T follicular helper cell (primary cell): ENCODE measurements at regions not wholly inside any gene's neighbourhood (a gene's known extent, or its start where the extent isn't known, plus 50 kb on each side); places are given as distances from the start of the nearest gene placed in this dataset.
"Not testable (repeated sequence)": the region's sequence is repeated elsewhere in the genome, so short reads cannot be mapped to it uniquely, and the experiment has no call there.

ENCODE experiments used
- DNase-seq: peaks from one replicate; pipeline ENCODE4 v3.0.0-alpha.2; 2020; ENCODE audit warnings: low read depth

DNA sequence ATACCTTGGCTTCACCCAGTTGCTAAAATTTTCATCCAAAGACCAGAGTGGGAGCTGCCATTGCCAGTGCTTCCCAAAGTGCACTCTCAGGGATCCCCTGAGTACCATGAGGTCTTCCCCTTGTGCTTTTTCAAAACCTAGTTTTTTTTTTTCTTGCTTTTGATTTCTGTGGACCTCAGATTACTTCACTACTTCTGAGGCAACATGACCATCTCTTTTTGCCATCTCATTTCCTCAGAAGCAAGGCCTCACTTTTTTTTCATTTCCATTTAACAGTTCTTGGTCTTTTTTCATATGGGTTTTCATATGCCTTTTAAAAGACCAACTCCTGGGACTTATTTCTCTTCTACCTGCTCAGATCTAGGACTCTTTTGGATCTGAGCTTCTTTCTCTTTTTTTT, 64.1 kb upstream of the MMS22L start:
- no peak for DNase-seq

DNA sequence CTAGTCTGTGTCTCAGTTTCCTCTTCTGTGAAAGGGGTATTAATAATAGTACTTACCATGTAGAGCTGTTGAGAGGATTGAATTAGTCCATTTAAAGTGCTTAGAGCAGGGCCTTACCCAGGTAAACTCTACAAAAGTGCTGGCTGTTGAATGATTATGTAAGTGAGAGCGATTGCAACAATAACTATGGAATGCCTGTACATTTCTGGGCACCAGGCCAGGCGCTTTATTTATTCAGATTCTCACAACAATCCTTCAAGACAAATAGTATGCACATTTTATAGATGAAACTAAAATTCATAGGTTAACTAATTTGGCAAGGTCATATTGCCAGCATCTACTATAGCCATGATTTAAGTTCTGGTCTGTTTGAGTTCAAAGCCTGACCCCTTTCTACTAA, 78.3 kb upstream of the MMS22L start:
- no peak for DNase-seq

DNA sequence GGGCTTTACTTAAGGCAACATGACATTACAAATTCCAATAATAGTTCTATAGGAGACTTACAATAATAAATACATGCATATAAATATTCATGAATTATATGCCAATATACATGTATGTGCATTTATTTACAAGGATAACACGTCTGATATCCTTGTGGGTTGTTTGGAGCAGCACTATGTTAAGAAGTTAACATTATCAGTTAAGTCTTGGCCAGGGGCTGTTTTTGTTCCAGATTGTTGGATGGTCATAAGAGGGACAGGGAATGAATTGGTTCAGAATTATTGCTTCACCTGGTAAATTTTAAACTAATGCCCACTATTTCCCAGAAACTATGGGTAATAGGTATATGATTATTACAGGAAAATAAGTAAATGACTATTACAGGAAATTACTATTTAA, 81.3 kb upstream of the MMS22L start:
- no peak for DNase-seq

DNA sequence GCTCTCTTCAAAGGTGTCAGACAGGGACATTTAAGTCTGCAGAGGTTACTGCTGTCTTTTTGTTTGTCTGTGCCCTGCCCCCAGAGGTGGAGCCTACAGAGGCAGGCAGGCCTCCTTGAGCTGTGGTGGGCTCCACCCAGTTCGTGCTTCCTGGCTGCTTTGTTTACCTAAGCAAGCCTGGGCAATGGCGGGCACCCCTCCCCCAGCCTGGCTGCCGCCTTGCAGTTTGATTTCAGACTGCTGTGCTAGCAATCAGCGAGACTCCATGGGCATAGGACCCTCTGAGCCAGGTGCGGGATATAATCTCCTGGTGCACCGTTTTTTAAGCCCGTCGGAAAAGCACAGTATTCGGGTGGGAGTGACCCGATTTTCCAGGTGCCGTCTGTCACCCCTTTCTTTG, 99.1 kb upstream of the MMS22L start:
- not testable (repeated sequence) for DNase-seq

DNA sequence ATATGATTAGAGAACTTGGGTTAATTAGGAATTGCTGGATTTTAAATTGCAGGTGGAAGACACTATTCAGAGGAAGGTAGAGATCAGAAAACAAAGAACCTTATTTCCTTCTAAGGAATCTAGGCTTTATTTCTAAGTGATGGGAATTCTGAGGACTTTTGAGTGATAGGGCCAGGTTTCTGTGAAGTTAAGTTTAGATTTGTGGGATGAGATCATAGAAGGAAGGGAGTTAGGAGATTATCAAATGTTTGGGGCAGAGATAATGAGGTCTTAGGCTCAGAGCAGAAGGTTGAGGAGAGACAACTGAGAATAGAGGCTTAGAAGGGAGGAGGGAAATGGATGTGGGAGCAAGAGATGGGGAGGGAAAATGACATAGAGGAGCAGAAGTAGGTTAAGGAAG, 109.7 kb upstream of the MMS22L start:
- DNase-seq: no peak

DNA sequence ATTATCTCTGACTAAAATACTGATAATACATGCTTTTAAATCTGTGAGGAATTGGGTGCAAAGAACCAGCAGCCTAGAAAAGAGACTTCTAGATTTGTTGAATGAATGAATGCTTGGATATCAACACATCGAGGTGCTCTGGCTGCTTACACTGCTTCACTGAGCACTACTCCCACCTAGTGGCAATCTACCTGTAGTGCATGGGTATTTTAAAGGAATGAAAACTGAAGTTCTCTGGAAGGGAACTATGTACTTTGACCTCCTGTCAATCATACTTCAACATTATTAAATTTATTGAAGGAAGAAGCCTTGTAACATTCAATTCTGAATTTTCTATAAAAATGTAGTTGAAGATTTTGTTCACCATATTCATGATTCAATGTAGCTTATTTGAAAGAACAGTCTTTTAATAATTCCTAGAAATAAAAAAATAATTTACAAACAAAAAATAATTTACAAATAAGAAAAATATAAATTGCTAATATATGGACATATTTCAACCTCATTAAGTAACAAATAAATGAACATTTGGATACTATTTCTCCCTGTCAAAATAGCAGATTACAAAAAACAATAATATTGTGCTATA, 111.2 kb upstream of the MMS22L start:
- peak; percentile 7 for DNase-seq

DNA sequence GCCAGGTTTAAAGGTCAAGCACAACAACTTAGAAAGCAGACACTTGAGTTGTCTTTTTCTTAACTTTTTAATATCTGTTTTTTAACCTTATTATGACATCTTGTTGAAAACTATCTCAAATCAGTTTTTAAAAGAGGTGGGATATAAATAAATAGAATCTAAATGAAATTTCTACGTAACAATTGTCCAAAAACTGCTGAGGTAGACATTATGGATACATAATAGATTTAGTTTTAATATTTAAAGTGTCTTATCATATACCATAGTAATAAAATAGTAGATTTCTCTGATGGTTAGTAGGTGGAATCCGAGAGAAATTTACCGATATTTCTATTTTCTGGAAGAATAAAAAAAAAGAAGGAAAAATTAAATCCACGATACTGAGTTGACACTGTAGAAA, 113.9 kb upstream of the MMS22L start:
- DNase-seq: no peak

DNA sequence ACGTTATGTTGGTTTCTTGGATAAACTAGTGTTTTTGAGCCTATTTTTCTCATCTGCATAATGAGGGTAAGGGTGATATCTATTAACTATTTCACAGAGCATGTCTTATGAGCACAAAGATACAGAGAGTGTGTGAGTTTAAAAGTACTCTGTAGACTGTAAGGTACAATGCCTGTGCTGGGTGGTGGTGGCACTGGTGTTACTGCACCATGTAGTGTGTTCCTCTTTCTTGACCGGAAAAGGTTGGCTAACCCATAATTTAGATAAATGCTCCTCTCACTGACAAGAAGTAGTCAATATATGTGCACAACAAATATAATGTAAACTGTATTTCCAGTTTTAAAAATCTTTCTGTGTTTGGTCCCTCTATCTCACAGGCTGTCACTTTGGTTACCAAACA, 116.2 kb upstream of the MMS22L start:
- no peak for DNase-seq

DNA sequence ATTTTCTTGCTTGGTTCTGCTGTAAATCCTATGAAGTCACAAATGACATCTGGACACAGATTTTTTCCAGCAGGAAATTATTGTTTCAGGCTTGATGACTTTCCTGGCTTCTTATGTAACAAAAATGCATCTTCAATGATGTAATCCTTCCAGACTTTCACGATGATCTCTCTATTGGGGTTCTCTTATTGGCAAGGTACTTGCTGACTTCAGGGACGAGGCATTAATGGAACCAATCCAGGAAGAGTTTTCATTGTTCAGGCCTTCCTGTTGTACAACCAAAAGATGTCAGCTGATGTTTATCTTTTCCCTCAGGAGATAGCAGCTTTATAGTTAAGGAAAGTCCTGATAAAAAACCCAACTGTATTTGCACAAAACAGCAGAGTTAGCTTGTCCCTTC, 118.5 kb upstream of the MMS22L start:
- DNase-seq: no peak

DNA sequence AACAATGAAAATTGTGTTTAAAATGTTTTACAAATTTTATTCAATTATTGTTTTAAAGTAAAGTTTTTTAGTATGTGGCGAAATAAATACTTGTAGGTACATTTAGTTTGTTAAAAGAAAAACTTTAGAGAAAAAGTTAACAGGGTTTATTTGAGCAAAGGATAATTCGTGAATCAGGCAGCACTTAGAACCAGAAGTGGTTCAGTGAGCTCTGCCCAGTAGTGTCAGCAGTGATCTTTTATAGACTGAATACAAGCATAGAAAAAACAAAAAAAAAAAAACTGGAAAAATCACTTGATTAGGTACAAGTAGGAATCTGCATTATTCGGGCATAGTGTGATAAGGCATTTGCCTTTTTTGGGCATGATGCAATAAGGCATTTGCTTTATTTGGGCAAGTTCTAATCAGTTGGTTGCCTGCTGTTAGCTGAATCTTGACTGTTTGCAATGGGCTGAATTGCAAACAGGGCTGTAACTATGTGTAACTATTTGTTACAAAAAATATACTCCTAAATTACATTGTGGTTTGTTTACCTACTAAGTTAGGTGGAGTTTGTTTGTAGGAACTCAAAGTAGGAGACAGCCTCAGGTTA, 122.9 kb upstream of the MMS22L start:
- DNase-seq: no peak

DNA sequence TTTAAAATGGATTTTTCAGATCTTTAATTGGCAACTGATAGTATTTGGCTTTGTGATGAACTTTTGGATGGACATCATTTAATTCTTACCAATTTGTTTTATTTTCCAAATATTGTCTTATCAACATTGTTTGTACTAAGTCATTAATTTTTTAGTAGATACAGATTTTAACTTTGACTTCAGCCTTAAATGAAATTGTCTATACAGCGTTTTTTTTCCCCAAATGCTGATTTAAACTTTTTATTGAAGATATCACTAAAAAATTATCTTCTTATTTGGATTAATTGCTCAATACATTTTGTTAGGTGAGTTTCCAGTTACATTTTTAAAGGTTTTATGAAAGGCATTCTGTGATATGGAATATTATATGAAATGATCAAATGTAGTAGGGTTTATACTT, 123.6 kb upstream of the MMS22L start:
- DNase-seq: no peak

DNA sequence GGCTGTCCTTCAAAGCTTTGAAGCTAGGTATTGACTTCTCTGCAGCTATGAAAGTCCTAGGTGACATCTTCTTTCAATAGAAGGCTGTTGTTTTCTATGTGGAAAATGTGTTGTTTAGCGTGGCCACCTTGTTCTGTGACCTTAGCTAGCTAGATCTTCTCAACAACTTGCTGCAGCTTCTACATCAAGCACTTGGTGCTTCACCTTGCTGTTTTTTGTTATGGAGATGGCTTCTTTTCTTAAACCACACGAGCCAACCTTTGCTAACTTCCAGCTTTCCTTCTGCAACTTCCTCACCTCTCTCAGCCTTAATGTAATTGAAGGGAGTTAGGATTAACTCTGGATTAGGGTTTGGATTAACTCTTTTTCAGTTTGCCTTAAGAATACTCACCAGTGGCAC, 128.6 kb upstream of the MMS22L start:
- DNase-seq: no peak

DNA sequence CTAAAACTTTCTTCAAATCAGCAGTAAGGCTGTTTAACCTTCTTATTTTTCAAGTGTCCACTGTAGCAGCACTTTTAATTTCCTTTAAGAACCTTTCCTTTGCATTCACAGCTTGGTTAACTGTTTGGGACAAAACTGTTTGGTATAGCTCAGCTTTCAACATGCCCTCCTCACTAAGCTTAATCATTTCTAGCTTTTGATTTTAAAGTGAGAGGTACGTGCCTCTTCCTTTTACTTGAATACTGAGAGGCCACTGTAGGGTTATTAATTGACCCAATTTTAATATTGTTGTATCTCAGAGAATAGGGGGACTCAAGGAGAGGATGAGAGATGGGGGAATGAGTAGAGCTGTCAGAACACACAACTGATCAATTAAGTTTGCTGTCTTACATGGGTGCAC, 129.5 kb upstream of the MMS22L start:
- no peak for DNase-seq

DNA sequence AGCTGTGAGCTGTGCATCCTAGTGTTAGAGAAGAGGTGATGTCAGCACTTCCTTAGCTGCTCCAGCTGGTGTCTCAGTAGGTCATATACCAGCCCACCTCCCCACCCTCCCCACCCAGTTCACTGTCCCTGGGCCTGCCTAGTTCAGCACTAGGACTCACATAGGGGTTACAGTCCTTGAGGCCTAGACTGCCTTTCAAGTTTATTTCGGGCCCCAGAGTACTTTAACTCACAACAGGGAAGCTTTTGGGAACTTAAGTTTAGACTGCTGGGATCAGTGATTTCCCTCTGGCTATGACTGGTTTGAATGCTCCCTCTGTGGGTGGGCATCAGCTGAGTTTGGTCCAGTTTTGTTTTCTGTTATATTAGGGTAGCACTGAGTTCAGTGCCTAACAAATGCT, 139.2 kb upstream of the MMS22L start:
- DNase-seq: no peak

DNA sequence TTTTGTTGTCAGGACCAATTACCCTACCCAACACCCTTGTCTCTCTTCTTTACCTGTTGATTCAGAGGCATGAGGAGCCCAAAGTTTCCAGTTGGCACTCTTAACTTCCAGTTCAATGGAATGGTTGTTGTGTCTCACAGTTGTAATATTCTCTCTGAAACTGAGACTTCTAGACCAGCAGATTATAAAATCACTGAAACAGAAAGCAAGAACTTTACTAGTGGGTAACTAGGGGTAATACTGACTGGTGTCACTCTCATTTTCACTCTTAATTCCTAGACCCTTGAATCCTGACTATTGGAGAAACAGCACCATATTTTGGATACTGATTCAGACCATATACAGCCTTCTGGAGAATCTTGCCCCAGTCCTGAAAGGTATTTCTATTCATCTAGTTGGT, 140.2 kb upstream of the MMS22L start:
- DNase-seq: no peak

DNA sequence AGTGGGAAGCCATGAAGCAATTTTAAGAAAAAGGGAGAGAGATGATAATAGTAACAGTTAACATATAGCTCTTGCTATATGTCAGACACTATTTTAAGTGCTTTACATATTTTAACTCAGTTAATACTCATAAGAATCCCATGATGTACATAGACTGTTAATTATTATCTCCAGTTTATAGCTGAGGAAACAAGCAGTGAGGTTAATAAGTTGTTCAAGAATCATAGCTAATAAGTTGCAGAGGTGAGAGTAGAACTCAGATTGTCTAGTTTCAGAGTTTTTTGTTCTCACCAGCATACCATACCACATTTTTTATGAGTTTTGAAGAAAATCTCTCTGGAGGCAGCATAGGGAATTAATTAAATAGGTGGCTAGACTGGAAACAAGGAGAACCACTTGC, 144.6 kb upstream of the MMS22L start:
- DNase-seq: no peak

DNA sequence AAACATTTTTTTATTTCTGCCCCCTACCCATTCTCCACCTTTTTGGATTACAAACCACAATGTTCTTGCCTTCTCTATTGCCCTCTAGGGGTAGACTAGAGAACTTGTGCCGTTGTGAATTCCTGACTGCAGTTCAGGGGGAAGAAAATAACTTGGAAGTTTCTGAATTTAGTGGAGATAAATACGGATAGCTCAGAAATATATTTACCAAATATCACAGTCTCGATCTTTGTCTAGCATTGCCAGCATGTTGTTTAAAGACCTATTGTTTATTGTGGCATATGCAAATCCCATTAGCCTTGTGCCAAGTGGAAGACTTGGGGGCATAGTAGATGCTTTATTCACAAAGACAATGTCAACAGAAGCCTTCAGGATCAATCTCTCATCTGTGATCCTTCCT, 154.1 kb upstream of the MMS22L start:
- DNase-seq: no peak

DNA sequence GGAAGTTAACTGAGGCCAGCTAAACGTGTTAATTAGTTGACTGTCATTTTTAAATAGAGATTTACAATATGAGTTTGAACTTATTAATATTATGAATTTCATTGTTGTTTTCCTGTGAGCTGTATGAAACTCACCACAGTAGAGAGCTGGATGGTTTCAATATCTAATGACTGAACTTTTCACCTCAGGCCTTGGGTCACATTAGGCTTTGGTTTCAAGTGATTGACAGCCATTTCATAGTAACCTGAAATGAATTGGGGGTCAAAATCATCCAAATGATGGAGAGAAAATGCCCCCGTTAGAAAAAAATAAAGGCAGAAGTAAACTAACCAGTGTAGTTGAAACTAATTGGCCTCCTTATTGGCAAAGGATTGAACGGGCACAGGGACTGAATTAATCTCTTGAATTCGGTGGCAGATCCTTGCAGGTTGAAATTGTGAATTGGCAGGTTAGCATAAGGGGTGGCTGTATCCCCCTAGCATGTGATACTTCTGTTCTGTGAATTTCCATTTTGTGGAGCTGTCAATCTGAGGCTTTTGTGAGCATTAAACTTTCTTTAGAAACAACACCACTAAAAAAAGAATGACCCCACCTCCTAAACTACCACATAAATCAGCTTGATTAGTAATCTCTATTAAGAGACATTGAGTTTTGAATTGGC, 155.1 kb upstream of the MMS22L start:
- no peak for DNase-seq

DNA sequence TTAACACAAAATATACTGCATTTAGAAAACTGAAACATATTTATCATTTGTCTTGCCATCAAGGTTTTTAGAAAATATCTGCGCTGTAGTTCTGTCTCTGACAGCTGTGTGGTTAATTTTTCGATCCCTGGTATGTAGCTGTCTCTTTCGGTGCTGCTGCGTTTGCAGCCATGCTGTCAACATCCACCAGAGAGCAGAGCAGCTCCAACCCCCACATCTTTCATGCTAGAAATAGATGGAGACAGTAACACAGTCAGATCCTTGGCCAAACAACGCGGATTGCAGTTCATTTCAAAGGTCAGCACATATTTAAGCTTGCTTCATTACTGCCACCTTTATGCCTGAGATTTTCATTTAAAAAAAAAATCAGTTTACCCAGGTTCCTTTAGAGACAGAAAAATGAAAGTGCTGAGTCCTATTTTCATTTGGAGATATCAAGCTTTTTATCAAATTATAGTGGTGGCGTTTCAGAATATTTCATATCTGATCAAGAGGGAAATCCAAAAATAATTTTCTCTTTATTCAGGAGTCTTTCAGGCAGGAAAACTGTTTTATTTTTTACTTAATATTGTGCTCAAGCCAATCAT, 157.7 kb upstream of the MMS22L start:
- no peak for DNase-seq

DNA sequence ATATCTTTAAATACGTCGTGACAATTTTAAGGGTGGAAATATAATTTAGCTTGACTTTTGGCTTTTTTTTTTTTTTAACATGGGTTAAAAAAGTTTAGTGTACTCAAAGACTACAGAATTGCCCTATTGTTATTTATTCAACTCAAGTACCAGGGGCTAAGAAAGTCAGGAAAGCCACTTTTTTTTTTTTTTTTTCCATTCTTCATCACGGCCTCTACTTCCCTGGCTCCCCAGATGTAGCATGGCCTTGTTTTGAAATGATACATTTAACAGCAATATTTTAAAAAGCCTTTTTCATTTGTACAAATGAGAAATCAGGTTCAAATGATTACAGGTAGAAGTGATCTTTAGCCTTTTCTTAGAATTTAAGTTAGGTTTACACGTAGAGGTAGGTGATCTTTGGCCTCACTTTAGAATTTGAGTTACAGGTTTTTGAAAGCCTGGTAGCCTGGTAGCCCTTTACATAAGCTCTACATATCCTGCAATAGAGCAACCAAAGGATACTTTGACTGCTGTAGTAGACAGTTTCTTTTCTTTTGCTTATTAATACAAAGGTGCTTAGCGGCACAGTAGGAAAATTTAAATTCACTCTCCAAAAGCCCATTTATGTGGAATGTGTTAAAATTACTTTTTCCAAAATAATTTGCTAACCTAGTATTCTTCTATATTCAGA, 160.5 kb upstream of the MMS22L start:
- DNase-seq: no peak

DNA sequence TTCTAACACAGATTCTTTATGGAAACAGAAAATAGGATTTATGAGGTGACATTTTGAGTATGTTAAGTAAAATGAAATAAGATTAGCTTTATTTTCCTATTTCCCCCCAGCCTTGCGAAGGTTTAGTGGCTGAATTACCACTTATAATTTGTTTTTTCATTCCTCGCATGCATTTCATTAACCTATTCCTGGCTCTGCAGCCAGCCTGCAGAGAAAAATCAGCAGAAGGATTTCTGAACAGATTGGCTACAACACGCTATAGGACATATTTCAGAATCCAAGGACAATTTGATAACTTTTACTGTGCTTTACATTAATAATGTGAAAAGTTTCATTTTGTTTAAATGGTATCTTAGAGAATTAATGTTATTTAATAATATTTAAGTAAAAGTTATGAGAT, 162.4 kb upstream of the MMS22L start:
- DNase-seq: no peak

DNA sequence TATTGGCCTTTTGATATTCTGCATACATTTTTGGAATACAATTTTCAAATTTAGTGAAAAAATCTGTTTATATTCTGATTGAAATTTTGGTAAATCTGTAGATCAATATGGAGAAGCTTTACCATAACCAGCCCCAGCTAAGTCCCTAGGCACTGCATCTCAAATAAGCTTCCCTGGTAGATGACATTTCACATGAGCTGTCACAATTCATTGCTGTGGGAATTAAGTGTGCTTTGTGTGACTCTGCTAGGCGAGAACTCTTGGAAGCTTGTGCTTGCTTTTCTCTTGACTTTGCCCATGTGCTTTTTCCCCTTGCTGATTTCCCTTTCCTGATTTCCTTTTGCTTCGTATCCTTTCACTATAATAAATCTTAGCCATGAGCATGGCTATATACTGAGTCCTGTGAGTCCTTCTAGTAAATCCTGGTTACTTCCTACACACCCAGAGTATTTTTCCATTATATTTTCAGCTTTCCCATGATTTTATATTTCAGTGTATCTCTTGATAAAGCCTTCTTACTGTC, 166.5 kb upstream of the MMS22L start:
- DNase-seq: no peak

DNA sequence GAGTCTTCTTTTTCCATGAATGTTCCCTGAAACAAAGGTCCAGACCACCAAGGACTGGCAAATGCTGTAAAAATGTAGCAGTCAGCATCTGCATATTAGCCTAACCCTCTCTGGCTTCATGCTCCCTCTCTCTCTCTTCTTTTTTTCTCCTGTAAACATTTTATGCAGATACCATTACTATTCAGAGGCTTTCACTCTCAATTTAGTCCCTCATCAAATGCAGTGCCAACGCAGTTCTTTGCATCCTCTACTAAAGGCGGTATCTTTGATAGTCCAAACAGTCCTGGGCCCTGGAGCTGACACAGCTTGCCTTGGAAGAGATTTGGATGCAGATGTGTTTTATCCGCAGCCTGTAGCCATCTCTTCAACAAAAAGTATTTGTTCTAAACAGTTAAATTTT, 167.1 kb upstream of the MMS22L start:
- DNase-seq: no peak
